DMS153 treated with DMSO at 0.1 percent for 48 hours (cell line): ENCODE measurements at regions not wholly inside any gene's neighbourhood (a gene's known extent, or its start where the extent isn't known, plus 50 kb on each side); places are given as distances from the start of the nearest gene placed in this dataset.

Experiments used
- DNase-seq: peaks from one replicate; lab custom pipeline; 2025; ENCODE audit not compliant: unreplicated experiment; lab: John Stamatoyannopoulos, UW

- no peak for DNase-seq
Observed at GRCh38 chr5:167653645-167654106, 637.8 kb upstream of the WWC1 start.

GRCh38 chr5:167657016-167657415, 634.4 kb upstream of the WWC1 start:
- no peak for DNase-seq

GRCh38 chr5:167658889-167659288, 632.6 kb upstream of the WWC1 start:
- DNase-seq, result no peak

- DNase-seq, result no peak
Observed at GRCh38 chr5:167661605-167662004, 629.8 kb upstream of the WWC1 start.

- DNase-seq, result no peak
Observed at GRCh38 chr5:167664222-167664804, 627.1 kb upstream of the WWC1 start.

GRCh38 chr5:167665841-167666375, 625.5 kb upstream of the WWC1 start:
- no peak for DNase-seq

GRCh38 chr5:167671176-167671575, 620.3 kb upstream of the WWC1 start:
- no peak for DNase-seq

GRCh38 chr5:167673942-167674341, 617.5 kb upstream of the WWC1 start:
- DNase-seq, result no peak

GRCh38 chr5:167678481-167678880, 613.0 kb upstream of the WWC1 start:
- DNase-seq, result no peak

GRCh38 chr5:167684251-167684650, 607.2 kb upstream of the WWC1 start:
- no peak for DNase-seq

GRCh38 chr5:167688341-167689130, 602.9 kb upstream of the WWC1 start:
- DNase-seq, result no peak

- no peak for DNase-seq
Observed at GRCh38 chr5:167694325-167695147, 596.9 kb upstream of the WWC1 start.

GRCh38 chr5:167696558-167697314, 594.7 kb upstream of the WWC1 start:
- DNase-seq, result no peak

- no peak for DNase-seq
Observed at GRCh38 chr5:167699432-167699831, 592.0 kb upstream of the WWC1 start.

GRCh38 chr5:167701051-167701450, 590.4 kb upstream of the WWC1 start:
- no peak for DNase-seq

GRCh38 chr5:167702014-167702413, 589.4 kb upstream of the WWC1 start:
- DNase-seq, result no peak

GRCh38 chr5:167708449-167708848, 583.0 kb upstream of the WWC1 start:
- no peak for DNase-seq

- DNase-seq, result no peak
Observed at GRCh38 chr5:167709625-167710024, 581.8 kb upstream of the WWC1 start.

- DNase-seq, result no peak
Observed at GRCh38 chr5:167710444-167711073, 580.9 kb upstream of the WWC1 start.

GRCh38 chr5:167712986-167713585, 578.4 kb upstream of the WWC1 start:
- DNase-seq, result no peak
